ENCODE measurements at regions not wholly inside any gene's neighbourhood (a gene's known extent, or its start where the extent isn't known, plus 50 kb on each side); places are given as distances from the start of the nearest gene placed in this dataset.

GRCh38 chr6:167235005-167235404 lies 56.1 kb upstream of the UNC93A start:
- Histone ChIP-seq H3K4me3 (ENCODE audit: low read depth in 2 of 2, low read length in 1 of 2) (no peak overlapping the region), H3K9me3 (no peaks in the 10 kb centered on the region), H3K27ac (ENCODE audit: low read depth in 2 of 2, low read length in 1 of 2) (peak overlapping the region in 1 of 2 experiments; percentile 87; a peak in 2 of 4 replicates), H3K79me2 (ENCODE audit: insufficient read depth) (no peaks in the 10 kb centered on the region), H3K9ac (no peak overlapping the region), H3F3A (replicated peaks; ENCODE audit: insufficient read depth) (no peaks in the 10 kb centered on the region), H2AFZ (ENCODE audit: low read depth) (no peak overlapping the region), H3K9me2 (no peaks in the 10 kb centered on the region), H4K20me1 (ENCODE audit: insufficient read depth) (no peaks in the 10 kb centered on the region), H3K27me3 (ENCODE audit: insufficient read depth) (no peaks in the 10 kb centered on the region; the same call in 1 of the 2 replicates), H3K36me3 (replicated peaks in 1 of 2; ENCODE audit: control insufficient read depth in 1 of 2, insufficient read depth in 2 of 2, low read length in 1 of 2) (no peaks in the 10 kb centered on the region), H3K4me1 (ENCODE audit: control insufficient read depth in 1 of 2, insufficient read depth in 2 of 2, low read depth in 1 of 2, low read length in 1 of 2) (peaks cover 0 to 27% of the 10 kb centered on the region in 2 experiments; a peak in 2 of 4 replicates), H3K4me2 (no peak overlapping the region)
- POLR2A ChIA-PET = no interaction called here
- DNase-seq = peak; percentile 46
- CTCF ChIA-PET = interaction anchor here (0.6 to 1.8 kb wide), 2 partner anchors 43 to 116 kb away, joined by 3 to 4 read pairs; no protein-coding TSS in a partner anchor
- no peak for TF ChIP-seq SIN3A (IDR thresholded peaks at IDR 0.05; ENCODE audit: borderline replicate concordance, low read depth, low read length)
- TF ChIP-seq MXI1 (IDR thresholded peaks at IDR 0.05; ENCODE audit: low read depth, low read length) = no peak
- no peak for TF ChIP-seq GABPA (IDR thresholded peaks at IDR 0.05; ENCODE audit: low read depth)
- no peak for TF ChIP-seq RAD21 (IDR thresholded peaks at IDR 0.05; ENCODE audit: low read length)
- WGBS (ENCODE audit: low lambda C conversion rate) = 25% methylated on average over 6 of the region's 9 CpGs

DNA sequence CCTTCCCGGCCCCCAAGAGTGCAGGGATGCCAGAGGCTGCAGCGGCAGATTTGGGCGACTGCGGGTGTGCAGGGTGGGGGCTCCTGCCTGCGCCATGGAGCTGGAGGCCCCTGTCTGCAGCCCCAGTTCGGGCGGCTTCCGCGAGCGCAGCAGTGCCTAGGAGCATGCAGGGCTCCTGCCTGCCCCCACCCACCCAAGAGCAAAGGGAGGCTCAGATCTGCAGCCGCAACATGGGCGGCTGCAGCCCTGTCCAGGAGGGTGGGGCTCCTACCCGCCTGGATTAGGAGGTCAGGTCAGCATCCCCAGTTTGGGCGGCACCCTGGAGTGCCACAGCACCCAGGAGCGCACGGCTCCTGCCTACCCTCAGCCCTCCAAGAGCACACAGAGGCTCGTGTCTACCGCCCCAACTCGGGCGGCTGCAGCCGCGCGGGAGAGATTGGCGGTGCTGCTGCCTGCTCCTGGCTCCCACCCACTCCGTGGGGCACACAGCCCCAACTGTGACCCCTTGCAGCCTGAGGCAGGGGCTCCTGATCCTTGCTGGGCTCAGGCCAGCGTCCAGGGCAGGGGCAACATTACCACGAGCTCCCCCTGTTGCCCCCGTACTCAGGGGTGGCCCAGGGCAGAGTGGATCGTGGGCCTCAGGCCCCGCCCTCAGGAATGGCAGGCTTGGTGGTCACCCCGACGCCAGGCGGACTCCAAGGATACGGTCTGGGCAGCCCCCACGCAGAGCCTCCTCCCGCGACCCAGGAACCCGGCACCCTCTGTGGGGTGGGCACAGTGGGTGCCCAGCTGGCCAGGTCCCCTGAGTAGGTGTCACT lies 55.5 kb upstream of the UNC93A start:
- WGBS (ENCODE audit: low lambda C conversion rate) = 70% methylated on average over 12 of the region's 38 CpGs
- no peak overlapping the region for H2AFZ ChIP-seq (ENCODE audit: low read depth)
- TF ChIP-seq, protein P1, sequence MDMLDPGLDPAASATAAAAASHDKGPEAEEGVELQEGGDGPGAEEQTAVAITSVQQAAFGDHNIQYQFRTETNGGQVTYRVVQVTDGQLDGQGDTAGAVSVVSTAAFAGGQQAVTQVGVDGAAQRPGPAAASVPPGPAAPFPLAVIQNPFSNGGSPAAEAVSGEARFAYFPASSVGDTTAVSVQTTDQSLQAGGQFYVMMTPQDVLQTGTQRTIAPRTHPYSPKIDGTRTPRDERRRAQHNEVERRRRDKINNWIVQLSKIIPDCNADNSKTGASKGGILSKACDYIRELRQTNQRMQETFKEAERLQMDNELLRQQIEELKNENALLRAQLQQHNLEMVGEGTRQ (IDR thresholded peaks at IDR 0.05; ENCODE audit: borderline replicate concordance, low read depth, low read length) = no peak
- TF ChIP-seq GATA2 (CRISPR knock-in tag; IDR thresholded peaks at IDR 0.05) = no peak
- TF ChIP-seq EP300 (IDR thresholded peaks at IDR 0.05; ENCODE audit: borderline replicate concordance in 1 of 2, low read depth in 1 of 2, low read length in 1 of 2) = no peak
- TF ChIP-seq MXI1 (IDR thresholded peaks at IDR 0.05; ENCODE audit: low read depth, low read length) = no peak
- no peak for TF ChIP-seq RXRA (IDR thresholded peaks at IDR 0.05; ENCODE audit: borderline replicate concordance, low read depth)
- no peak for TF ChIP-seq RAD21 (IDR thresholded peaks at IDR 0.05; ENCODE audit: low read length)
- no peak for TF ChIP-seq ZBTB33 (IDR thresholded peaks at IDR 0.05; ENCODE audit: borderline replicate concordance, low read depth)
- no peak for TF ChIP-seq RFX5 (IDR thresholded peaks at IDR 0.05; ENCODE audit: low read length)
- TF ChIP-seq EZH2phosphoT487 (IDR thresholded peaks at IDR 0.05; ENCODE audit: borderline replicate concordance, low read depth) = no peak
- TF ChIP-seq PBX3 (IDR thresholded peaks at IDR 0.05) = no peak
- TF ChIP-seq SIN3A (IDR thresholded peaks at IDR 0.05; ENCODE audit: borderline replicate concordance, low read depth, low read length) = no peak
- TF ChIP-seq FOXM1 (IDR thresholded peaks at IDR 0.05; ENCODE audit: low read depth) = no peak
- no peak for TF ChIP-seq RCOR1 (IDR thresholded peaks at IDR 0.05; ENCODE audit: low read length)
- no peak for TF ChIP-seq IRF3 (IDR thresholded peaks at IDR 0.05; ENCODE audit: low read depth, low read length)
- TF ChIP-seq, protein P2, sequence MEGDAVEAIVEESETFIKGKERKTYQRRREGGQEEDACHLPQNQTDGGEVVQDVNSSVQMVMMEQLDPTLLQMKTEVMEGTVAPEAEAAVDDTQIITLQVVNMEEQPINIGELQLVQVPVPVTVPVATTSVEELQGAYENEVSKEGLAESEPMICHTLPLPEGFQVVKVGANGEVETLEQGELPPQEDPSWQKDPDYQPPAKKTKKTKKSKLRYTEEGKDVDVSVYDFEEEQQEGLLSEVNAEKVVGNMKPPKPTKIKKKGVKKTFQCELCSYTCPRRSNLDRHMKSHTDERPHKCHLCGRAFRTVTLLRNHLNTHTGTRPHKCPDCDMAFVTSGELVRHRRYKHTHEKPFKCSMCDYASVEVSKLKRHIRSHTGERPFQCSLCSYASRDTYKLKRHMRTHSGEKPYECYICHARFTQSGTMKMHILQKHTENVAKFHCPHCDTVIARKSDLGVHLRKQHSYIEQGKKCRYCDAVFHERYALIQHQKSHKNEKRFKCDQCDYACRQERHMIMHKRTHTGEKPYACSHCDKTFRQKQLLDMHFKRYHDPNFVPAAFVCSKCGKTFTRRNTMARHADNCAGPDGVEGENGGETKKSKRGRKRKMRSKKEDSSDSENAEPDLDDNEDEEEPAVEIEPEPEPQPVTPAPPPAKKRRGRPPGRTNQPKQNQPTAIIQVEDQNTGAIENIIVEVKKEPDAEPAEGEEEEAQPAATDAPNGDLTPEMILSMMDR (IDR thresholded peaks at IDR 0.05) = no peak
- ChIA-PET POLR2A (no interaction called here), CTCF (interaction anchor here (1.8 kb wide), 1 partner anchor 116 kb away, joined by 4 read pairs; no protein-coding TSS in a partner anchor)
- no peak overlapping the region for H3K4me3 ChIP-seq (ENCODE audit: low read depth in 2 of 2, low read length in 1 of 2)
- H3K36me3 ChIP-seq (replicated peaks in 1 of 2; ENCODE audit: control insufficient read depth in 1 of 2, insufficient read depth in 2 of 2, low read length in 1 of 2) = no peaks in the 10 kb centered on the region
- H3K79me2 ChIP-seq (ENCODE audit: insufficient read depth) = no peaks in the 10 kb centered on the region
- H3K9me3 ChIP-seq = no peaks in the 10 kb centered on the region
- H3K9ac ChIP-seq = no peak overlapping the region
- no peak overlapping the region for H3K4me2 ChIP-seq
- no peaks in the 10 kb centered on the region; the same call in 1 of the 2 replicates for H3K27me3 ChIP-seq (ENCODE audit: insufficient read depth)
- H4K20me1 ChIP-seq (ENCODE audit: insufficient read depth) = no peaks in the 10 kb centered on the region
- DNase-seq = no peak
- no peaks in the 10 kb centered on the region for H3K9me2 ChIP-seq
- peak overlapping the region in 1 of 2 experiments; percentile 87; a peak in 2 of 4 replicates for H3K27ac ChIP-seq (ENCODE audit: low read depth in 2 of 2, low read length in 1 of 2)
- H3F3A ChIP-seq (replicated peaks; ENCODE audit: insufficient read depth) = no peaks in the 10 kb centered on the region
- H3K4me1 ChIP-seq (ENCODE audit: control insufficient read depth in 1 of 2, insufficient read depth in 2 of 2, low read depth in 1 of 2, low read length in 1 of 2) = peaks cover 0 to 25% of the 10 kb centered on the region in 2 experiments; a peak in 2 of 4 replicates

Measured in SK-N-SH (cell line).